ENCODE measurements at regions not wholly inside any gene's neighbourhood (a gene's known extent, or its start where the extent isn't known, plus 50 kb on each side); places are given as distances from the start of the nearest gene placed in this dataset.

DNA sequence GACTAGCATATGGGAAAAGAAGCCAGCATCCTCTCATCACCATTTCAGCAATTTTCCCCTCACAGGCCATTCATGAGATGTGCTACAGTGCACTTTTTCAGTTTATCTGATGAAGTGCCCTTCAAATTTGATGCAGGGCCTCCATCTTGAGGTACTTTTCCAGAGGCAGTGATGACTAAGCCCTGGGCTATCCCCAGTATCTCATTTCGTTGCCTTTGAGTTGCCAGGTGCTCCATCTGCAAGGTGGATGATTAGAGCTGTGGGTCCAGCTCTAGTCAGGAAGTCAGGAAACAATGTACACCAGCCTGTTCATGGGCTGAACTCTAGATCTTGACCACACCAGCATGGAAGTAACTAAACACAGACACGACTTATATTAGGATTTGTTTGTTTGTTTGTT is 425.2 kb downstream of the METTL4 start:
- TF ChIP-seq, protein P1, sequence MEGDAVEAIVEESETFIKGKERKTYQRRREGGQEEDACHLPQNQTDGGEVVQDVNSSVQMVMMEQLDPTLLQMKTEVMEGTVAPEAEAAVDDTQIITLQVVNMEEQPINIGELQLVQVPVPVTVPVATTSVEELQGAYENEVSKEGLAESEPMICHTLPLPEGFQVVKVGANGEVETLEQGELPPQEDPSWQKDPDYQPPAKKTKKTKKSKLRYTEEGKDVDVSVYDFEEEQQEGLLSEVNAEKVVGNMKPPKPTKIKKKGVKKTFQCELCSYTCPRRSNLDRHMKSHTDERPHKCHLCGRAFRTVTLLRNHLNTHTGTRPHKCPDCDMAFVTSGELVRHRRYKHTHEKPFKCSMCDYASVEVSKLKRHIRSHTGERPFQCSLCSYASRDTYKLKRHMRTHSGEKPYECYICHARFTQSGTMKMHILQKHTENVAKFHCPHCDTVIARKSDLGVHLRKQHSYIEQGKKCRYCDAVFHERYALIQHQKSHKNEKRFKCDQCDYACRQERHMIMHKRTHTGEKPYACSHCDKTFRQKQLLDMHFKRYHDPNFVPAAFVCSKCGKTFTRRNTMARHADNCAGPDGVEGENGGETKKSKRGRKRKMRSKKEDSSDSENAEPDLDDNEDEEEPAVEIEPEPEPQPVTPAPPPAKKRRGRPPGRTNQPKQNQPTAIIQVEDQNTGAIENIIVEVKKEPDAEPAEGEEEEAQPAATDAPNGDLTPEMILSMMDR (IDR thresholded peaks at IDR 0.05): no peak
- TF ChIP-seq ZFX (IDR thresholded peaks at IDR 0.05; ENCODE audit: borderline replicate concordance): no peak

Data from 22Rv1 (cell line).